ENCODE measurements at regions not wholly inside any gene's neighbourhood (a gene's known extent, or its start where the extent isn't known, plus 50 kb on each side); places are given as distances from the start of the nearest gene placed in this dataset.
A peak's percentile ranks its signal among the peaks of the same experiment; 100 is the strongest.
"Not testable (repeated sequence)": the region's sequence is repeated elsewhere in the genome, so short reads cannot be mapped to it uniquely, and the experiment has no call there.

DNA sequence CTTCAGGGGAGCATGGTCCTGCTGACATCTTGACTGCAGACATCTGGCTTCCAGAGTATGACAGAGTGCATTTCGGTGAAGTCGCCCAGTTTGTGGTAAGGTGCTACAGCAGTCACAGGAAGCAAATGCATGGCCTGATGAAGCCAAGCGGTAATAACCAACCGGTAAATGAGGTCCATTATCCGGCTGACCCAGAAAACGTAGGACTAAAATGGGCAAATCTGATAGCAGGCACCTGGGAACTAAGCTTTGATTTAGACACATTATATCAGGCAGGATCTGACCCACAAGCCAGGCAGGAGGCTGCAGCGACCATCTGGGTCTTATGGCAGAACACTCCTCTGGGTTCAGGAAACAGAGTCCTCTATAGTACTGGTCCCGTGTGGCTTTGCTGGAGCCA lies 454.6 kb downstream of the GADD45G start:
- DNase-seq (ENCODE audit: low spot score): no peak

DNA sequence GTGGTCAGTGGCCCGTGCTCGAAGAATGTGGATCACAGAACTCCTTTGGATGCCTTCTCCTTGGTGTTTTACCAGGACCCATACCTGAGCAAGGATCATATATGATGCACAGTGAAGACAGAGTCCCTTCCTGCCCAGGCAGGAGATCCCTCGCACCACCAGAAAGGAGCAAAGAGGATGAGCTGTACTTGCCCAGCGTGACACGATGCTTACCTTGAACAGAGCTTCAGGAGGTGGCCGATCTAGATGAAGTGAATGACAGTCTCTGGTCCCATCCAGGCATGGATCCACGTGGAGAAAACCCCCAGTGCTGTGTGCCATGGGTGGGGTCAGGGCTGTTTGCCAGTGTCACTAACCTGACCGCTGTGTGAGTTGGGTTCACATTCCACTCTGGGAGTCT lies 455.4 kb downstream of the GADD45G start:
- peak; percentile 19 for DNase-seq (ENCODE audit: low spot score)

DNA sequence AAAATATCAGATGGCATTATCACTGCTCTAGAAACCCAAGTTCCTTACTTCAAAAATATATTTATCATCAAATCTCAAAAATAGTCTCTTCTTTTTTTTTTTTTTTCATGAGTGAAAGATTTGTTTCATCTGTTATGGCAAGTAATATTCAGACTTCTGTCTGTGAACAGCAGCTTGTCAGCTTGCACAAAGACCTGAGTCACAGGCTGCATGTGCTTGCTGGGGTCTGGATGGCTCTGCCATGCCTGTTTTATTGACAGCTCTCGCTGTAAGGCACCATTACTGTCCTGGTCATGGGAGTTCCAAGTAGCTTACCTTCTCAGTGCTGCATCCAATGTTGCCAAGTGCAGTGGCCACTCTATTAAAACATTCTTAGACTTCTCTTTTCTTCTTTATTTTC lies 456.4 kb downstream of the GADD45G start:
- DNase-seq (ENCODE audit: low spot score): no peak

DNA sequence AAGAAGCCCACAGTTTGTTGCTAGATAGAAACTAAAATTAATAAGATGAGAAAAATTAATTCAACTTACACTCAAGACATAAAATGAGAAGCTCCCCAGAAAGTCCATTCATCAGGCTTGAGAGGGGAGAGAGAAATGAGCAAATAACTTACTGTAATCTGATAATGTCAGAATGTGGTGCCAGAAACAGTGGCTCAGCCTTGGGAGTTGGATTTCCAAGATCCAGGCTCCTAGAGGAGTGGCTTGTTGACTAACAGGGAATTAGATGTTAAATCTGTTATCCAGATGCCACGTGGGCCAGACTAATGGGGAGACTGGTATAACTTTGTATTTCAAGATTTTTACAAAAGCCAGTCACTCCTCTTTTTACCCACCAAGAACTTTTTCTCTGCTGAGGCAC lies 458.2 kb downstream of the GADD45G start:
- DNase-seq (ENCODE audit: low spot score): no peak

DNA sequence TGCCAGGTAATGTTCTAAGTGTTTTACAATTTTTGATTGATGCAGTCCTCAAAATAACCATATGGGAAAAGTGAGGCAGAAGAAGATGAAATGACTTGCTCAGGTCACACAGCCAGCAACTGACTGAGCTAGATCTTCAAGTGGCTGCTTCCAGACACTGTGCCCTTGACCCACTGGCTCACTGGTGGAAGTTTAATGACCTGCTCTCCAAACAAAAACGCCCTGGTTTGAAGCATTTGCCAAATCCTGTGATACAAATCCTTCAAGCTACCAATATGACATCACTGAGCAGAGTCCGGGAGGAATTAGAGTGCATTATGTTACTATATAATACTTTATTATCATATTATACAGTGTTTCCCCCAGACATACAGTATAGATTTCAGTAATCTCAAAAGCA lies 459.4 kb downstream of the GADD45G start:
- DNase-seq (ENCODE audit: low spot score): no peak

DNA sequence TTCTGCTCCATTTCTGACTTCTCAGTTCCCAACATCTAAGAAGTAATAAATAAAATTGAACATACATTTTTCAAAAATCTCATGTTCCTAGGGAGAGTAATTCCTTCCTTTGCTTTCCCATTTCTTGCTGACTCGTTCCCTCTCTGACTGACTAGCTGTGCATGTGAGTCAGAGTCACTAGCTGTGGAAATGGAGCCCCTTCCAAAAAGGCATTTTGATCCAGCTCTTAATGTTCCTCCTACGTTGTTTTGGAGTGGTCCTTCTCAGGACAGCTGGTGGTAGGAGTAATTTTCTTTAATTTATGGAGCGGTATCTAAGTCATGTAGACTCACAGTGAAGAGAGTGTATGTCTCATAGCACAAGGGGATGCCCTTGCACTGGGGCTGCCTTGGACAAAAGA lies 460.2 kb downstream of the GADD45G start:
- no peak for DNase-seq (ENCODE audit: low spot score)

DNA sequence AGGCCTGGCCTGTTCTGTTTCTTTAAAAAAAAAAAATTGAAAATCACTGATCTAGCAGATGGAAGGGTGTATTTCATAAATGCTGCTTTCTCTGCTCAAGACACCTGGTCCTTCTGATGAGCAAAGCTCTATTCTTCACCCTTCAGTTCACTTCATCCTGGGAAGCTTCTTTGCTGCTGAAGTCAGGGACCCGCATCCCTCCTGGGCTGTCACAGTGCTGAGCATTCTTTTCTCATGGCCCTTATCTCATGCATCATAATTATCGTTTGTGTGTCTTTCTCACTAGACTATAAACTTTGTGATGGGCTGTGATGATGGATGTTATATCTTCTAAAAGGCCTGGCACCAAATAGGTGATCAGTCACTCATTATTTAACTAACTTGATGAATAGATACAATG lies 461.0 kb downstream of the GADD45G start:
- DNase-seq (ENCODE audit: low spot score): no peak

DNA sequence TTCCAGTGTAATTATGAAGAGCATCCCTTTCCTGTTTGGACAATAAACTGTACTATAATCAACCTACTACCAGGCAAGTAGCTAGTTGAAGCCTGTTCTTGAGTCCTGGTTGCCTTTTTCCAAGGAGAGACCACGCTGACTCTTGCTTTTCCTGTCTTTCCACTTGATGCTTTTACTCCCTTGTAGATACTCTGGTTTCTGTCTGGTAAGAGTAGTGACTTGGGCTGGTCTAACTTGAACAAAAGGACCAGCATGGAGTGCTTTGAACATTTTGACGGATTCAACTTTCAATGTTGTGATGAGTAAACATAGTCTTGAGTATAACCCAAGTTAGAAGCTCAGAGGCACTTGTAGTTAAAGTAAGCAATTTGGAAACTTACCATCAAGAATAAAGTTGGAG lies 464.3 kb downstream of the GADD45G start:
- no peak for DNase-seq (ENCODE audit: low spot score)

DNA sequence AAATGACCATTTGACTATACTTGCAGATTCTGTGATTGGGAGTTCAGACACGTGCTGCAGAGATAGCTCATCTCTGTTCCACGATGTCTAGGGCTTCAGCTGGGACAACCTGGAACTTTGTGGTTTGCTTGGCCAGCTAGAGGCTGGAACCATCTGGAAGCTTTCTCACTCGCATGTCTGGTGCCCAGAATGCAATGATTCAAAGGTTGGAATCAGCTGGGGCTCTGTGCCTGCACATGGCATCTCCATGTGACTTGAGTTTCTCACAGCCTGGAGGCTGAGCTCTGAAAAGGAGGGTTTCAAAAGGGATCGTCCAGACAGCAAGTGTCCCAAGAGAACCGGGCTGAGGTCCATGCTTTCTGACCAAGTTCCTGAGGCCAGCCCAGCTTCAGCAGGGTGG lies 465.2 kb downstream of the GADD45G start:
- no peak for DNase-seq (ENCODE audit: low spot score)

DNA sequence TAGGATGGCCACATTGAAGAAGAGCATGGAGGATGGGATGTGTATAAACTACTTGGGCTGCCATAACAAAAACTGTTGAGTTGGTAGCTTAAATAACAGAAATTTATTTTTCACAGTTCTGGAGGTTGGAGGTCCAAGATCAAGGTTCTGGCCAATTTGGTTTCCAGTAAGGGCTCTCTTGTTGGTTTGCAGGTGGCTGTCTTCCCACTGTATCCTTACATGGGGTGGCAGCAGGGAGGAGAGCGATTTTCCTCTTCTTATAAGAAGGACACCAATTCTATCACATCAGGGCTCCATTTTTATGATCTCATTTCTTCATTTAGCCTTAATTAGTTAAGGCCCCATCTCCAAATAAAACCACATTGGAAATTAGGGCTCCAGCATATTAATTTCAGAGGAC lies 465.7 kb downstream of the GADD45G start:
- no peak for DNase-seq (ENCODE audit: low spot score)

DNA sequence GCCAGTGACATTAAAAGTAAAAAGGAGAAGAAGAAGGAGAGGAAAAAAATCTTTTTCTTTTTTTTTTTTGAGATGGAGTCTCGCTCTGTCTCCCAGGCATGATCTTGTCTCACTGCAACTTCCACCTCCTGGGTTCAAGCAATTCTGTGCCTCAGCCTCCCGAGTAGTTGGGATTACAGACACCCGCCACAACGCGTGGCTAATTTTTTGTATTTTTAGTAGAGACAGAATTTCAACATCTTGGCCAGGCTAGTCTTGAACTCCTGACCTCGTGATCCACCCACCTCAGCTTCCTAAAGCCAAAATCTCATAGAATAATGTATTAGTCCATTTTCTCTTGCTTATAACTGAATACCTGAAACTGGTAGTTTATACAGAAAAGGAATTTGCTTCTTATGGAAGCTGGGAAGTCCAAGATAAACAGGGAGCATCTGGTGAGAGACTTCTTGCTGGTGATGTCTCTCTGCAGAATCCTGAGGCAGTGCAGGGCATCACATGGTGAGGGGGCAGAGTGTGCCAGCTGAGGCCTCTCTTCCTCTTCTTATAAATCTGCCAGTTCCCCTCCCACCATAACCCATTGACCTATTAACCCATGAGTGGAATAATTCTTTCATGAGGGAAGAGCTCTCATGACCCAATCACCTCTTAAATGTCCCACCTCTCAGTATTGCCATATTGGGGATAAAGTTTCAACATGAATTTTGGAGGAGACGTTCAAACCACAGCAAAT lies 466.3 kb downstream of the GADD45G start:
- DNase-seq (ENCODE audit: low spot score): no peak

DNA sequence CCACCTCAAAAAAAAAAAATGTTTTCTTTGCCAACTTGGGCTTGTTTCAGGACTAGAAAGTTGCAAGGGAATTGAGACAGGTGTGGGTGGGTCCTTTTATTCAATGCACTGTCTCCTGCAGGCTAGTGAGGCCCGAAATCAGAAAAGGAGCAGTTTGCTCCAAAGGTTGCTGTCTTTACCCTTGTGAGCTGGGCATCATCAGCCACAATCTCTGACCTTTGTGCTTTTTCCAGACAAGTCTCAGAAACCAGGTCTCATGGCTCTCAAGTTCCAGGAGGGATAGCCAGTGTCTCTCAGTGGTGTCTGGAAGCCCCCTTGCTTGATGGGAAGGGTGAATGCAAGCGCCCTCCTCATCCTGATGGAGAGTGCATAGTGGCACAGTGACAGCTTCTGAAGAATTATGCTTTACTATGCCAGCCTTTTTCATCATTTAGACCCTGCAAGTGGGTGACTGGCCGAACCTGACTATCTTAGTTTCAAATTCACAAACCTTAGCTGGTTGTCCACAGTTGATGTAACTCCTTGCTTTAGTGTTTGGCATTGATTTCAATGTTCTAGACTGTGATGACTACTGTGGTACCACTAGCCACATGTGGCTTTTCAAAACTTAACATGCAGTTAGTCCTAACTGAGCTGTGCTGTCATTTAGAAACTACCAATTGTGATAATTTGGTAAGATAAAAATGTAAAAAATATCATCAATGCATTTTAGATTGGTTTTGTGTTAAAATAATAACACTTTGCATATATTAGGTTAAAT lies 468.6 kb downstream of the GADD45G start:
- no peak for DNase-seq (ENCODE audit: low spot score)

DNA sequence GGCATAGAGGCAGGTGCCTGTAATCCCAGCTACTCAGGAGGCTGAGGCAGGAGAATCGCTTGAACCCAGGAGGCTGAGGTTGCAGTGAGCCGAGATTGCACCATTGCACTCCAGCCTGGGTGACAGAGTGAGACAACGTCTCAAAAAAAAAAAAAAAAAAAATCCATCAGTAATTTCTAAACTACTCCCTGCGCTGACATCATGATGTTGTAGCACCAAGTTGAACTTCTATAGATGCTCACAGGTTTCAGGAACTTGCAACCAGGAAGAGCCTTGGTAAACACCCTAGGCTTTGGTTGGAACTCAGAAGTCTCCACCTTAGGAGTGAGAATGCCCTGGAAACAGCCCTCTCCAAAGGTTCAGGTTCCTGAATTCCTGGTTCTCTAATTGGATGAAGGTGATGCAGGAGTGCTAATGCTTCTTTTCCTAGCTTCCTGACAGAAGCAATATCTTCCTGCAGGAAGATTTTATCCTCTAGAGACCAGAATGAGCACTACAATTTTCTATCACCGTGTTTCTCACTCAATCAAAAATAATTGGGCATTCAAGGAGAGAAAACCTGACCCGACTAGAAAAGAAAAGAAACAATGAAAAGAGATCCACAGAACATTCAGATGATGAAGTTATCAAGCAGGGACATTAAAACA lies 469.6 kb downstream of the GADD45G start:
- no peak for DNase-seq (ENCODE audit: low spot score)

DNA sequence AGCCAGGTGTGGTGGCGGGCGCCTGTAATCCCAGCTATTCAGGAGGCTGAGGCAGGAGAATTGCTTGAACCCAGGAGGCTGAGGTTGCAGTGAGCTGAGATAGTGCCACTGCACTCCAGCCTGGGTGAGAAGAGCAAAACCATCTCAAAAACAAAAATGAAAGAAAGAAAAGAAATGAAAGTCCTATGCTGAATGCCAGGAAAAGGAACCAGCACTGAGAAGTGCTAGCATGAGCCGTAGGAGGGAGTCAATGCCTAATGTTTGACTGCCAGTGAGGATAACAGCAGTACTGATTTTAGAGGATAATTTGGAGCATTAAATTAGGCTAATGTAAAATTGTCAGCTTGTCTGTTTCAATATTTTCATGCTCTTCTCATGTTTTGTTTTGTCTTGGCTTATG lies 472.8 kb downstream of the GADD45G start:
- DNase-seq (ENCODE audit: low spot score): not testable (repeated sequence)

DNA sequence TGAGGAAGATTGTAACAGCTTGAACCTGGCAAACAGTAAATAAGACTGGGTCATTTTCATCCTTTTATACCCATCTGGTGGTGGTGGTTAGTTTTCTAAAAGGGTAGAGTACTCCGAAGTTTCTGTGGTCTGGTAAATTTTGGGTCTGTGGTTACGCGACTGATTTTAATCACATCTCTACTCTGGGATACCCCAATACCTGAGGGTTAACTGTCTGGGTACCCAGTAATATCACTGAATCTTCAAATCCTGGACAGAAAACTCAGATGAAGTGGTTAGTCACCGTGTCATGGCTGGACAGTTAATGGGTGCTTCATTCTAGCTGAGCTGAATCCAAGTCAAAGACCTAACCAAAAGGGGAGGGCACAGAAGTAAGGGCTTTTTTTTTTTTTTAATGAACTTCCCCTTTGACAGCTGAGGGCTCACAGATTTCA lies 474.2 kb downstream of the GADD45G start:
- no peak for DNase-seq (ENCODE audit: low spot score)

DNA sequence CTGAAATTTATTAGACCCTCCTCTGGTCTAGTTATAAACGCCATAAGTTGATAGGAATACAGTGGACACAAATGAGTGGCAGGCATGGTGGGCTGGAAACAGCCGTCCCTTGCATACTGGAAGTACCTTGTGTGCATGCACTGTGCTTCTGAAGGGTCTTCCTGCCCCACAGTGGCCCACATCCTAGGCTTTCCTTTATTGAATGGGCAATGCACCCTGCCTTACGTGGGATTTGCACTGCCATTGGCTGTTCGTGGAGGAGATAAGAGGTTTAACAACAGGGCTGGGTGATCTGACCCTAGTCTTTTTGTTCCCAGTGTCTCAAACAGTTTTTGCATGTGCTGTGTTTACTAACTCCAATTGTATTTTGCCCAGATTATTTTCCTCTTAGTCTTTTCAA lies 480.8 kb downstream of the GADD45G start:
- DNase-seq (ENCODE audit: low spot score): no peak

DNA sequence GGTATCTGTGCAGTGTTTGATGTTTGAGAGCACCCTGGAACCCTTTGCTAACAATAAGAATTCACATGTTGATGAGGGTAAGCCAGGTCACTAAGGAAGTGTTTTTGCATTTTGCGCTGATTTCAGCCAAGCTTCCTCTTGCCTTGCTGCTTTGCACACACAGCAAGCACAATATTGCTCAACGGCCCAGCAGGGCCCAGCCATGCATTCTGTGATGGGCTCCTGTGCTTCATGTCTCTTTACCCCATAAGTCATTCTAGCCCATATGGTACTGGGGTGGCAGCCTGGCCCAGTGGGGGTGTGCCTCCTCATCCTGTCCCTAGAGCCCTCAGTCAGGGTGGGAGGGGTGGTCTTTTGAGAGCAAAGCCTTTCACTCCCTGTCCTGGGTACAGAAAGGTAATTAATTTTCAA lies 481.3 kb downstream of the GADD45G start:
- no peak for DNase-seq (ENCODE audit: low spot score)

DNA sequence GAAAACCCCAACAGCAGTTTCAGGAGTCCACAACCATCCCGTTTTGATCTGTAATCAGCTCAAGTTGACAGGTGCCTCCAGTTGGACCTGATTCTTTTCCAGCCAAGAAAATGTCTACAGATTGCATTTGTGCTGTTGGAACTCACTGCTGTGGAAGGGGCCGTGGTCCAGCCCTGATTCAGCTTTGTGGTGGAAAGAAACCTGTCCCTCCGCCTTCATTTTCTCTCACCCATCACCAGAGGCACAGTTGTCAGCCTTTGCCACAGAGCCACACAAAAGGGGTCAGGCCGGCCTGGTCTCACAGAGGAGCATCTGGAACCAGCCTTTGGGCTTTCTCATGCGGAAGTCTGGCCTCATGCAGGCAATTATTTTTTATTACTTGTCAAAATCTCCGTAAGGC lies 483.6 kb downstream of the GADD45G start:
- no peak for DNase-seq (ENCODE audit: low spot score)

DNA sequence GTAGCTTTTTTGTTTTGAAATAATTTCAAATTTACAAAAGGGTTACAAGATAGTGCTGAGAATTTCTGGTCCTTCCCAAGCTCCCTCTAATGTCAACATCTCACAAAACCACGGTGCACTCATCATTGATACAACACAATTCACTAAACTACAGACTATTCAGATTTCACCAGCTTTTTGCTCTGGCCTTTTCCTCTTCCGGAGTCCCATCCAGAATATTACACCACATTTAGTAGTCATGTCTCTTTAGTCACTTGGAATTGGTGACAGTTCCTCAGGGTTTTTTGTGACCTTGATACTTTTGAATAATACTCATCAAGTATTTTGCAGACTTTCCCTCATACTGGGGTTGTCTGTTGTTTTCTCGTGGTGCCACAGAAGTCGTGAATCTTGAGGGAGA lies 484.0 kb downstream of the GADD45G start:
- DNase-seq (ENCODE audit: low spot score): no peak

DNA sequence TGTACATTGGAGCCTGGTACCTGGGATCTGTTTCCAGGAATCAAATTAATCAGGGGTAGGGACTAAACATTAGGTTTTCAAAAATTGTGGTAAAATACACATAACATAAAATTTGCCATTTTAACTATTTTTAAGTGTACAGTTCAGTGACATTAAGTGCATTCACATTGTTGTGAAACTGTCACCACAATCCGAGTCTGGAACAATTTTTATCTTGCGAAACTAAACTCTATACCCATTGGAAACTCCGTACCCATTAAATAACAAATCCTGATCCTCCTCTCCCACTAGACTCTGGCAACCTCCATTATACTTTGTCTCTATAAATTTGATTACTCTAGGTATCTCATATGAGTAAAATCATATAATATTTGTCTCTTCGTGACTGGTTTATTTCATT lies 486.2 kb downstream of the GADD45G start:
- no peak for DNase-seq (ENCODE audit: low spot score)

DNA sequence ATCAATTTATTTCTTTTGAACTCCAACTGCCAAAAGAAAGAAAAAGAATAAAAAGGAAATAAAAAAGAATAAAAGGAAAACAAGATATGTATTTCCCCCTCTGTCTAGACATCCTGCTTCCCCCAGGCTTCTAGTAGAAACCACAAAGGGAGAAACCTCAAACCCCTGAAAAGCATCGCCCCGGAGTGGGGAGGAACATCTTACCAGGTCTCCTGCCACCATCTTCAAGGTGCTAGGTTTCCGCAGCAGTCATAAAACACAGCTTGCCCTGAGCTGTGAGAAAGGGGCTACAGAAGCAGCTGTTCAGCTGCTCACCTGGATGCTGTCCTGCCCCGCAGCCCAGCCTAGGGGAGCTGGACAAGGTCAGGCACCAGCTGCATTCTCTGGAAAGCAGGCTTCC lies 487.7 kb downstream of the GADD45G start:
- no peak for DNase-seq (ENCODE audit: low spot score)

DNA sequence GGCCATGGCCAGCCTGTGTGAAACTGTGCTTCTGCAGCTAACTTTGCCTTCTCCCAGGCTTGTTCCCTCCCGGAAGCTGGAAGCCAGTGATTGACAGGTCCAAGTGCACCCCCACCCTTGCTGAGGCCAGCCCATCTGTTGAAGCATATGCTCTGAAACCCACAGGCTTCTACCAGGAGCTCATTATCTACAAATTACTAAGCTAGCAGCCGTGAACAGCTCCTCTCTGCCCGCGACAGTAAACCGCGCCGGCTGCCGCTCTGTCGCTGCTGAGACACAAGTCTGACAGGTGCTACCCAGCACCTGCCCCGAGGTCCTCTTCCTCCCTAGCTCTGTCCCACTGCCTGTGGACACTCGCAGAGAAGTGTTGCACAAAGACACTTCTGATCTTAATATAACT lies 490.9 kb downstream of the GADD45G start:
- DNase-seq (ENCODE audit: low spot score): no peak

DNA sequence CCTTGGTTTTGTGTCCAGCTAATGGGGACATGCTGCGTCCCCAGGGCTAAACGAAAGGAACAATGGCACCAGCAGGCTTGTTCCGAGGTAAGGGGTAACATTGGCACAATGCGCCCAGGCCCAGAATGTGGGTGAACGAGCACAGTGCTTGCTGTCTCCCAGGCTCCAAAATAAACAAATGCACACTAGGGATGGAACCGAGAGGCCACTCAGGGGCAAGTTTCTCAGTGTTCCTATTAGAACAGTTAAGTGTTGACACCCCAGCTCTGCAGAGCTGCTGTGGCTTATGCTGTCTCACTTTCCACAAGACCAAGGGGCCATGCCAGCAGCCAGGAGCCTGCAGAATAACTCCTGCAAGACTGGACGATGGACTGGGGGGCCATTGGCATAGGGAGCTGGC lies 492.4 kb downstream of the GADD45G start:
- DNase-seq (ENCODE audit: low spot score): no peak

All from LoVo (cell line).